GM12878 (cell line): ENCODE measurements at regions not wholly inside any gene's neighbourhood (a gene's known extent, or its start where the extent isn't known, plus 50 kb on each side); places are given as distances from the start of the nearest gene placed in this dataset.

Source experiments
- ATAC-seq: fragments of 200-7000 bp; cut with Tn5 transposase; 3 replicates; pipeline ENCODE4 v1.9.1; 2020; ENCODE audit warnings: mild to moderate bottlenecking, moderate library complexity
- BruUV-seq: library from RNA; stranded (reverse); fragments of 400-500 nt; replicated peaks from 2 replicates; lab custom pipeline; 2021; lab: Mats Ljungman, UMichigan
- CTCF ChIA-PET: fragments of 300-600 bp; sonication (Branson Sonifier 250); formaldehyde crosslinking; extraction: SDS; loops from one replicate; lab custom pipeline; 2021; ENCODE audit warnings: inconsistent platforms; lab: Yijun Ruan, JAX
- POLR2A ChIA-PET: fragments of 350-600 bp; formaldehyde crosslinking; extraction: SDS; loops from one replicate; lab custom pipeline; 2021; ENCODE audit warnings: inconsistent platforms; lab: Charles Lee
- RAD21 ChIA-PET: fragments of 300-600 bp; sonication (Branson Sonifier 250); formaldehyde crosslinking; loops from one replicate; lab custom pipeline; 2023; ENCODE audit warnings: antibody characterized with exemption; ENCODE audit not compliant: unreplicated experiment; lab: Charles Lee
- SMC1A ChIA-PET: fragments of 300-600 bp; sonication (Branson Sonifier 250); formaldehyde crosslinking; loops from one replicate; lab custom pipeline; 2023; ENCODE audit not compliant: unreplicated experiment, uncharacterized antibody; lab: Charles Lee
- DNase-seq: peaks from one replicate; pipeline ENCODE4 v3.0.0-alpha.2; 2011; ENCODE audit warnings: low read depth, low spot score
- FAIRE-seq: peaks from 3 replicates; lab custom pipeline; 2011; peaks lifted over from hg19 to GRCh38; lab: Jason Lieb, UNC
- H2AFZ ChIP-seq: 2 replicates; pipeline ENCODE4 v1.6.0; 2011; ENCODE audit warnings: low read depth, low read length, control low read depth; ENCODE audit not compliant: control insufficient read depth
- H3K27ac ChIP-seq: 2 replicates; pipeline ENCODE4 v1.5.1; 2011; ENCODE audit warnings: control low read depth; ENCODE audit not compliant: control insufficient read depth, insufficient read depth
- H3K27me3 ChIP-seq, 2 experiments: replicated peaks in 1 of 2; 2 replicates each; pipeline versions ENCODE4 v1.6.0 to v1.6.1; 2011; ENCODE audit warnings: low read length in 1 of 2; ENCODE audit not compliant: control insufficient read depth in 2 of 2, insufficient read depth in 2 of 2
- H3K36me3 ChIP-seq, 2 experiments: 2 replicates each; pipeline ENCODE4 v1.5.1; 2011; ENCODE audit warnings: low read length in 1 of 2; ENCODE audit not compliant: control insufficient read depth in 2 of 2, insufficient read depth in 2 of 2
- H3K4me1 ChIP-seq: 2 replicates; pipeline ENCODE4 v1.6.1; 2011; ENCODE audit warnings: mild to moderate bottlenecking, low read length, moderate library complexity, mixed read lengths; ENCODE audit not compliant: control insufficient read depth, insufficient read depth
- H3K4me2 ChIP-seq: 2 replicates; pipeline ENCODE4 v1.6.0; 2011; ENCODE audit warnings: control low read depth; ENCODE audit not compliant: control insufficient read depth, insufficient read depth
- H3K4me3 ChIP-seq: fragments of 200-600 bp; sonication (generic); 2 replicates; pipeline ENCODE4 v1.5.1; 2016
- H3K79me2 ChIP-seq: 2 replicates; pipeline ENCODE4 v1.6.0; 2011; ENCODE audit warnings: low read length; ENCODE audit not compliant: control insufficient read depth, insufficient read depth
- H3K9ac ChIP-seq: 2 replicates; pipeline ENCODE4 v1.8.0; 2011; ENCODE audit warnings: low read length, control low read depth, mixed read lengths; ENCODE audit not compliant: control insufficient read depth, insufficient read depth
- H3K9me3 ChIP-seq: replicated peaks from 3 replicates; pipeline ENCODE4 v1.5.1; 2011; ENCODE audit warnings: mild to moderate bottlenecking, low read length; ENCODE audit not compliant: control insufficient read depth, insufficient read depth
- H4K20me1 ChIP-seq: 2 replicates; pipeline ENCODE4 v1.6.0; 2011; ENCODE audit not compliant: control insufficient read depth, insufficient read depth
- ASH2L ChIP-seq: fragments of 300-600, 200-600 bp; sonication (generic); IDR thresholded peaks from 2 replicates; pipeline ENCODE4 v1.6.1; 2017; ENCODE audit warnings: low read depth, mild to moderate bottlenecking, borderline replicate concordance
- ATF3 ChIP-seq: IDR thresholded peaks from 2 replicates; pipeline ENCODE4 v1.6.1; 2011; ENCODE audit warnings: low read depth, mild to moderate bottlenecking, low read length, moderate library complexity, borderline replicate concordance; ENCODE audit errors: extremely low read depth
- BRCA1 ChIP-seq: IDR thresholded peaks from 2 replicates; pipeline ENCODE4 v1.6.1; 2011; ENCODE audit warnings: low read depth, low read length, improper control_type of control experiment
- CEBPZ ChIP-seq: fragments of 150-350 bp; IDR thresholded peaks from 2 replicates; pipeline ENCODE4 v1.6.1; 2016; ENCODE audit warnings: low read depth, low read length
- EGR1 ChIP-seq, 2 experiments: IDR thresholded peaks; 1 replicate in 1 of 2; 2 replicates in 1 of 2; pipeline ENCODE4 v1.6.1; 2011 to 2012; ENCODE audit warnings: low read depth in 2 of 2, low read length in 2 of 2, borderline replicate concordance in 1 of 2, mild to moderate bottlenecking in 1 of 2, moderate library complexity in 1 of 2
- HDGF ChIP-seq: fragments of 450-650 bp; IDR thresholded peaks from 2 replicates; pipeline ENCODE4 v1.6.1; 2016; ENCODE audit warnings: antibody characterized with exemption
- MYB ChIP-seq: fragments of 150-350 bp; IDR thresholded peaks from 2 replicates; pipeline ENCODE4 v1.6.1; 2014; ENCODE audit warnings: mild to moderate bottlenecking, low read depth, low read length, borderline replicate concordance
- MYC ChIP-seq: IDR thresholded peaks from 2 replicates; pipeline ENCODE4 v1.6.1; 2011; ENCODE audit warnings: mild to moderate bottlenecking, low read length, moderate library complexity, inconsistent platforms; ENCODE audit not compliant: insufficient read depth, insufficient replicate concordance, insufficient read length, severe bottlenecking
- NBN ChIP-seq: fragments of 450-650 bp; IDR thresholded peaks from 2 replicates; pipeline ENCODE4 v1.6.1; 2016
- POLR2AphosphoS2 ChIP-seq: IDR thresholded peaks from 2 replicates; pipeline ENCODE4 v1.6.1; 2011; ENCODE audit warnings: low read depth, mild to moderate bottlenecking, low read length, improper control_type of control experiment, moderate library complexity
- ZNF274 ChIP-seq: IDR thresholded peaks from one replicate; pipeline ENCODE4 v1.8.0; 2011; ENCODE audit not compliant: insufficient read length, insufficient read depth
- WGBS: methylation state at CpG from one replicate; pipeline ENCODE4 v1.1.6; 2016; ENCODE audit warnings: low lambda C conversion rate; ENCODE audit not compliant: insufficient replicate concordance, insufficient coverage; ENCODE audit errors: missing lambda C conversion rate; 5-methylcytosine and 5-hydroxymethylcytosine counted together
- in situ Hi-C: fragments of 300-500 bp; cut with MboI; formaldehyde crosslinking; loops from 9 replicates; pipeline ENCODE4 v1.14.3; 2018; ENCODE audit warnings: mixed read lengths
- intact Hi-C: fragments of 100-400 bp; cut with micrococcal nuclease; formaldehyde crosslinking; loops from one replicate; pipeline ENCODE4 v1.14.2; 2022; ENCODE audit not compliant: unreplicated experiment

DNA sequence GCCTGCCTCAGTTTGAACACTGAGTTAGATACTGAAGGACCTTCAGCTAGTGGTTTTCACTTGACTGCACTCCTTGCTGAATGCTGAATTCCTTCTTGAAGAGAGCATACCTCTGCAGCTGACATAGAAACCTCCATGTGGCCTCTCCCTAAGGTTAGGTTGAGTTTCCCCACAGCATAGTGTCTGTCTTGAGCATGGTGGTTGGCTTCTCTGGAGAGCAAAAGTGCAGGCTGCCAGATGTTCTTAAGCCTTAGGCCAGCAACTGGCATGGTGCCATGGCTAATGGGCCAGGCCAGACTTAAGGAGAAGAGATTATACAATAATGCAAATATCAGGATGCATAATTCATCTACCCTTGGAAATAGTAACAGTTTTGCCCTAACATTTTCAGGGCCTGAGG is 545.6 kb upstream of the ZNF385D start (continued):
- TF ChIP-seq POLR2AphosphoS2 (no peak), NBN (no peak), ASH2L (no peak), ATF3 (no peak), MYB (no peak)

DNA sequence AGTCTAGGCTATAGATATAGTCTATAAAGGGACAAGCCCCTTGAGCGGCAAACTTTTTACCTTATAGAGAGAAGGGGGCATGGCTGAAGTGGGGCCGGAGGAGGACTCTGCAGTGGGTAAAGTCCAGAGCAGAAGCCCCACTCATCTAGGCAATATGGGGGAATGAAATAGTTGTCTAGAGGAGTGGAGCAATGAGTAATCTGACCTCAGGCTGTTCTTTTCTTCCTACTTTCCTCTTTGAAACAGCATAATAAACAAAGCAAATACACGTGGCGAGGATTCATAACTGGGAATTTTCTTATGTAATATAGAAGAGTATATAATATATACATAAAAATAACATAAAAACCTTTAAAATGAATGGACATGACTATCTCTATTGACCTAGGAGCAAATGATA is 546.4 kb upstream of the ZNF385D start:
- no peak overlapping the region for H3K27ac ChIP-seq
- FAIRE-seq, result no peak
- TF ChIP-seq HDGF (no peak), MYC (no peak)
- TF ChIP-seq, all 136 proteins: peak for 0
- Histone ChIP-seq H3K4me1 (no peaks in the 10 kb centered on the region), H3K4me2 (no peak overlapping the region), H3K4me3 (no peak overlapping the region), H3K9ac (no peak overlapping the region), H2AFZ (no peak overlapping the region), H3K79me2 (no peaks in the 10 kb centered on the region), H3K36me3 (no peaks in the 10 kb centered on the region), H3K9me3 (no peaks in the 10 kb centered on the region), H3K27me3 (no peaks in the 10 kb centered on the region), H4K20me1 (no peaks in the 10 kb centered on the region)
- RAD21 ChIA-PET, result no interaction called here
- in situ Hi-C loops (no loop called here), intact Hi-C loops (no loop called here)
- CTCF ChIA-PET, result no interaction called here
- SMC1A ChIA-PET, result no interaction called here
- ATAC-seq (no peak), DNase-seq (no peak)
- no TSS peak for BruUV-seq
- POLR2A ChIA-PET, result no interaction called here
- WGBS, result 22% methylated on average over 4 of the region's 4 CpGs

- no peaks in the 10 kb centered on the region for H3K36me3 ChIP-seq
- no peak overlapping the region for H3K27ac ChIP-seq
- no peak overlapping the region for H3K9ac ChIP-seq
- no TSS peak for BruUV-seq
- H3K4me3 ChIP-seq, result no peak overlapping the region
- ChIA-PET POLR2A (no interaction called here), SMC1A (no interaction called here), RAD21 (no interaction called here), CTCF (no interaction called here)
- FAIRE-seq, result no peak
- H3K79me2 ChIP-seq, result no peaks in the 10 kb centered on the region
- no peaks in the 10 kb centered on the region for H3K9me3 ChIP-seq
- intact Hi-C loops (no loop called here), in situ Hi-C loops (no loop called here)
- ATAC-seq, result no peak
- no peaks in the 10 kb centered on the region for H3K27me3 ChIP-seq
- WGBS, result 27% methylated on average over 3 of the region's 3 CpGs
- H3K4me1 ChIP-seq, result no peaks in the 10 kb centered on the region
- no peak overlapping the region for H2AFZ ChIP-seq
- DNase-seq, result no peak
- no peaks in the 10 kb centered on the region for H4K20me1 ChIP-seq
- H3K4me2 ChIP-seq, result no peak overlapping the region
- TF ChIP-seq CEBPZ (no peak), BRCA1 (no peak), ZNF274 (no peak), EGR1 (IDR thresholded peaks at IDR 0.05; ENCODE audit: borderline replicate concordance in 1 of 2, low read depth in 2 of 2, low read length in 2 of 2) (no peak), MYC (no peak)
Measured at GRCh38 chr3:22306454-22306853, 555.4 kb upstream of the ZNF385D start.
